Adipocyte (in vitro differentiated cells): ENCODE measurements at regions not wholly inside any gene's neighbourhood (a gene's known extent, or its start where the extent isn't known, plus 50 kb on each side); places are given as distances from the start of the nearest gene placed in this dataset.
"Not testable (repeated sequence)": the region's sequence is repeated elsewhere in the genome, so short reads cannot be mapped to it uniquely, and the experiment has no call there.

ENCODE experiments used
- DNase-seq: peaks from one replicate; pipeline ENCODE4 v3.0.0-alpha.2; 2015; ENCODE audit warnings: low read depth
- H3K27me3 ChIP-seq: replicated peaks from 2 replicates; pipeline ENCODE4 v1.7.0; 2013; ENCODE audit warnings: mild to moderate bottlenecking, low read length, moderate library complexity; ENCODE audit not compliant: control insufficient read depth, insufficient read depth
- H3K36me3 ChIP-seq: 2 replicates; pipeline ENCODE4 v1.7.0; 2013; ENCODE audit warnings: low read length, mild to moderate bottlenecking, moderate library complexity; ENCODE audit not compliant: control insufficient read depth, insufficient read depth, severe bottlenecking
- H3K4me1 ChIP-seq: 2 replicates; pipeline ENCODE4 v1.7.0; 2013; ENCODE audit warnings: mild to moderate bottlenecking, low read length, moderate library complexity; ENCODE audit not compliant: control insufficient read depth, insufficient read depth
- H3K4me3 ChIP-seq: 2 replicates; pipeline ENCODE4 v1.7.0; 2013; ENCODE audit warnings: mild to moderate bottlenecking, low read length, moderate library complexity
- H3K9ac ChIP-seq: 2 replicates; pipeline ENCODE4 v1.7.0; 2013; ENCODE audit warnings: mild to moderate bottlenecking, low read length, moderate library complexity
- H3K9me3 ChIP-seq: 2 replicates; pipeline ENCODE4 v1.7.0; 2013; ENCODE audit warnings: mild to moderate bottlenecking, low read length, moderate library complexity; ENCODE audit not compliant: control insufficient read depth

- H3K9me3 ChIP-seq, H3K27me3 ChIP-seq, H3K36me3 ChIP-seq, H3K4me3 ChIP-seq, DNase-seq: not testable (repeated sequence)
- Histone ChIP-seq H3K4me1 (peaks cover 70% of the 10 kb centered on the region), H3K9ac (peak overlapping the region; percentile 38)
These were observed 142.0 kb upstream of the TBL1XR1 start for GRCh38 chr3:177339220-177339703.

GRCh38 chr3:177340243-177340830, 143.1 kb upstream of the TBL1XR1 start:
- H3K9me3 ChIP-seq = no peaks in the 10 kb centered on the region
- H3K4me1 ChIP-seq = peaks cover 69% of the 10 kb centered on the region
- no peaks in the 10 kb centered on the region for H3K27me3 ChIP-seq
- no peak for DNase-seq
- H3K36me3 ChIP-seq = no peaks in the 10 kb centered on the region
- no peak overlapping the region for H3K9ac ChIP-seq
- H3K4me3 ChIP-seq = no peak overlapping the region

GRCh38 chr3:177341736-177342419, 144.6 kb upstream of the TBL1XR1 start:
- H3K9ac ChIP-seq = peak overlapping the region; percentile 67
- H3K27me3 ChIP-seq = no peaks in the 10 kb centered on the region
- H3K36me3 ChIP-seq = no peaks in the 10 kb centered on the region
- peaks cover 63% of the 10 kb centered on the region for H3K4me1 ChIP-seq
- no peak overlapping the region for H3K4me3 ChIP-seq
- no peaks in the 10 kb centered on the region for H3K9me3 ChIP-seq
- DNase-seq = no peak

DNA sequence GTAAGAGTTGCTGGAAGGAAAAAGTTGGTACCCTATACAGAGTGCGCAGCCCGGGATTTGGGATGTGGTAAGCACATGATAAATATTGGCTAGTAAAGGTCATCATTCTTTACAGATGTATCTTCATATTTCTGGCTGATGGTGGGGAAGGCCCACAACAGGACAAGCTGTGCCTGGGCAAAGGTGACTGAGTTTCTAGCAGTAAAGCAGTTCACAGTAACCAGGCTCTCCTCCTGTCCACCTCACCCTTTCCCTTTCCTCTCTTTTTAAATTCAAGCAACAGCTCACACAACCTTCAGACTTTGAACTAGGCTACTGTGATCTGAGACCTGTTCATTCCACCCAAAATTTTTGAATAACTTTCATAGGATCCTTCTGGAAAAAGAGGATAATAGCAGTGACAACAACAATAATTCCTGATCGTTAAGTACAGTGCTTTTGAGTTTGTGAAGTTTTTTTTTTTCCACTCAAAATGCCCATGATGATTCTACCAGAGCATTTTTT, 145.9 kb upstream of the TBL1XR1 start:
- no peaks in the 10 kb centered on the region for H3K36me3 ChIP-seq
- no peak overlapping the region for H3K9ac ChIP-seq
- no peak overlapping the region for H3K4me3 ChIP-seq
- H3K27me3 ChIP-seq = no peaks in the 10 kb centered on the region
- no peaks in the 10 kb centered on the region for H3K9me3 ChIP-seq
- DNase-seq = no peak
- peaks cover 51% of the 10 kb centered on the region for H3K4me1 ChIP-seq

DNA sequence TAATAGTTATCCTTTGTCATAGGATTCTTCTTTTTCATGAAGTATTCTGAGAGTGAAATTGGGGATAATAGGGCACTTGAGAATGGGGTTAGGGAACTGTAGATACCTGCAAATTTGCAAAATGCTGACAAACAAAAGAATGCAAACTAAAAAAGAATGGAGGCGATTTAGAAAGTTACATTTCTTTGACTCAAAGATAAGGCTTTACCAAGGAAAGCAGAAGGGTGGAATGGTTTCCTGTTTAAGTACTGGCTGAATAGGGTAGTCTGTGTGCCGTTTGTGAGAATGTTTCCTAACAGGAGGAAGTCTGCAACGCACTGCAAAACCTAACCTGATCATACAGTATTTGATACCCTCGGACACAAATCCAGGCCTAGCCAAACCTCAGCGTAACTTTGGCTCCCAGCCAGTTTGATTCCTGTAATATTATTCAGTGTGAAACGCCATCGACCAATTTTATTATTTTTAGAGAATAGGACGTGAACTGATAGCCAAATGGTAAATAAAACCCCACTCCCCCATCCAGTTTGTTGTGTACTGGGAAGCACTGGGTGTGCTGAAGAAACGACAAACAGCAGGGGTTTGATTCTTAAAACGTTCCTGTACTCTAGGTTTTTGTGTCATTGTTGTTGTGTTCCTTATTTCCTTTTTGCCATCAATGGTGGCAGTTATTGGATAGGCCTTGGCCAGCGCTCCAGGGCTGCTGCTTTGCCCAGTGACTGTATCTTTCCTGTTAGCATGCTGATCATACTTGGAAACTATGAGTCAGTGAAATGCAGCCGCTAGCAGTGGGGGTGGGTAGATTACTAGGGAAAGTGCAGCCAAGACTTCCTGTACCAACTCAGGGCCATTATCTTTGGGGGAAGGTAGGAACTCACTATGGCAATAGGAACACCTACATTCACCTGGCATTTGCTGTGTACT, 148.0 kb upstream of the TBL1XR1 start:
- DNase-seq = peak; percentile 96
- no peaks in the 10 kb centered on the region for H3K36me3 ChIP-seq
- no peaks in the 10 kb centered on the region for H3K9me3 ChIP-seq

DNA sequence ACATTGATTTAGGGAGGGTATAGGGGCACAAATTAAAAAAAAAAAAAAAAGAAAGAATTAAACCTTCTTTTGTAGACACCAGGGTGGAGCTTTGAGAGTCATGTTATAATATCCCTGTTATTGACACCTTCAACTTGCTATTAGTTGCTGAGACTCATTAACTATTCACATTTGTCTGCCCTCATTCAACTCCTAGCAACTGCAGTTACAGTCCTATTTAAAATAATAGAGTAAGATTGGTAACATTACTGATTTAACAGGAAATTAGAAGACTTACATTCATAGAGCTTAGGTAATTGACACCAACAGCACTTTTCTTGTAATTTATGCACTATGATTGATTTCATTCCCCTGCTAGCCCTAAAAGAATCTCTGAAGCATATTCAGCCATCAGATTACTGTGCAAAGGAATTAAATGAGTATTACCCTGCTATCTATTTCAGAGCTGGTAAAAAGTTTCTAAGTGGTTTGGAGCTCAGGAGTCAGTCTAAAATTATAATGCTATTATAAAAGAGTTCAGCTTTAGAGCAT, 148.8 kb upstream of the TBL1XR1 start:
- Histone ChIP-seq H3K27me3 (no peaks in the 10 kb centered on the region), H3K4me3 (no peak overlapping the region), H3K4me1 (peaks cover 37% of the 10 kb centered on the region)

More for the DNA sequence above, 148.0 kb upstream of the TBL1XR1 start:
- H3K9ac ChIP-seq = peak overlapping the region; percentile 70
- peaks cover 40% of the 10 kb centered on the region for H3K4me1 ChIP-seq
- no peaks in the 10 kb centered on the region for H3K27me3 ChIP-seq
- peak overlapping the region; percentile 12 for H3K4me3 ChIP-seq

GRCh38 chr3:177346878-177347277, 149.6 kb upstream of the TBL1XR1 start:
- Histone ChIP-seq H3K27me3 (no peaks in the 10 kb centered on the region), H3K9me3 (no peaks in the 10 kb centered on the region), H3K36me3 (no peaks in the 10 kb centered on the region), H3K4me1 (peaks cover 29% of the 10 kb centered on the region), H3K4me3 (no peak overlapping the region), H3K9ac (no peak overlapping the region)
- no peak for DNase-seq

More for the DNA sequence above, 148.8 kb upstream of the TBL1XR1 start:
- no peaks in the 10 kb centered on the region for H3K36me3 ChIP-seq
- DNase-seq = no peak
- no peak overlapping the region for H3K9ac ChIP-seq
- no peaks in the 10 kb centered on the region for H3K9me3 ChIP-seq

GRCh38 chr3:177347611-177348010, 150.3 kb upstream of the TBL1XR1 start:
- Histone ChIP-seq H3K9me3 (no peaks in the 10 kb centered on the region), H3K36me3 (no peaks in the 10 kb centered on the region), H3K4me3 (no peak overlapping the region), H3K27me3 (no peaks in the 10 kb centered on the region), H3K9ac (no peak overlapping the region), H3K4me1 (peaks cover 24% of the 10 kb centered on the region)
- DNase-seq = no peak

GRCh38 chr3:177348974-177349373, 151.7 kb upstream of the TBL1XR1 start:
- peaks cover 21% of the 10 kb centered on the region for H3K4me1 ChIP-seq
- no peaks in the 10 kb centered on the region for H3K9me3 ChIP-seq
- DNase-seq = no peak
- no peaks in the 10 kb centered on the region for H3K36me3 ChIP-seq
- no peak overlapping the region for H3K9ac ChIP-seq
- H3K4me3 ChIP-seq = no peak overlapping the region
- no peaks in the 10 kb centered on the region for H3K27me3 ChIP-seq

- DNase-seq = no peak
- peaks cover 19% of the 10 kb centered on the region for H3K4me1 ChIP-seq
- no peaks in the 10 kb centered on the region for H3K27me3 ChIP-seq
- H3K9ac ChIP-seq = no peak overlapping the region
- H3K36me3 ChIP-seq = no peaks in the 10 kb centered on the region
- H3K9me3 ChIP-seq = no peaks in the 10 kb centered on the region
- H3K4me3 ChIP-seq = no peak overlapping the region
These were observed 152.1 kb upstream of the TBL1XR1 start for GRCh38 chr3:177349384-177349783.

DNA sequence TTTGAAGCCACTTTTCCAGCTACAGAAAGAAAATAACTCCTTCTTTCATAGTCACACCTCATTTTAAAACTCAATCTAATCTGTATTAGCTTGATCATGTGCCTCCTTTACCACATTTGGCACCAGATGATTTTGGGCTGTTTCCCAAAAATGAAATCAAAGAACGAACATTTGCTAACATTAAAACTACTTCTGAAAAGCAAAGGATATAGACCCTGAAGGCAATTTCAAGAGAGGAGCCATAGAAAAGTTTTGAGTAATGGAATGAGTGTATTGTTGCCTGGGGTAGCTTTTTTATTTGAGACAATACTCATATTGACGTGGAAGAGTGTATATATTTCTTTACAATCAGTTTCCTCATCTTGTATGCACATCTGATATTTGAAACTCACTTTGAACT, 152.8 kb upstream of the TBL1XR1 start:
- Histone ChIP-seq H3K4me1 (peaks cover 12% of the 10 kb centered on the region), H3K9ac (no peak overlapping the region), H3K36me3 (no peaks in the 10 kb centered on the region), H3K27me3 (no peaks in the 10 kb centered on the region), H3K4me3 (no peak overlapping the region), H3K9me3 (no peaks in the 10 kb centered on the region)
- DNase-seq = no peak
